ENCODE measurements at regions not wholly inside any gene's neighbourhood (a gene's known extent, or its start where the extent isn't known, plus 50 kb on each side); places are given as distances from the start of the nearest gene placed in this dataset.
"Not testable (repeated sequence)": the region's sequence is repeated elsewhere in the genome, so short reads cannot be mapped to it uniquely, and the experiment has no call there.

DNA sequence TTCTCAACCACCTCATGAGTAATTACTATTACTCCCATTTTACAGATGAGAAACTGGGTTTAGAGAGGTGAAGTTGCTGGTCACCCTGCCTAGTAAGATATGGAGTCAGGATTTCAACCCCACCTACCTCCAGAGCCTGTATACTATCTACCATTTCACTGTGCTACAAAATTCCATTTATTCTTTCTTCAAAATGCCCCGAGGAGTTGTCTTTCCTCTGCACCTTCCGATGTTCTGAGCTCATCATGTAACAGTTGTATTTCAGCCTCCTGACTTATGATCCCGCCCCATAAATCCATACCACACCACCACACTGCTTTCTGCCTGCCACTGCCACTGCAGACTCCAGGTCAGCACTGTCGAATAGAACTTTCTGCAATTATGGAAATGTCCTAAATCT, 71.3 kb upstream of the SLC25A36 start:
- no peak for TF ChIP-seq CTCF (conservative IDR thresholded peaks at IDR 0.05; ENCODE audit: low read length)
- DNase-seq (ENCODE audit: low read depth) = no peak
- H3K4me3 ChIP-seq (ENCODE audit: low read length) = no peak overlapping the region

DNA sequence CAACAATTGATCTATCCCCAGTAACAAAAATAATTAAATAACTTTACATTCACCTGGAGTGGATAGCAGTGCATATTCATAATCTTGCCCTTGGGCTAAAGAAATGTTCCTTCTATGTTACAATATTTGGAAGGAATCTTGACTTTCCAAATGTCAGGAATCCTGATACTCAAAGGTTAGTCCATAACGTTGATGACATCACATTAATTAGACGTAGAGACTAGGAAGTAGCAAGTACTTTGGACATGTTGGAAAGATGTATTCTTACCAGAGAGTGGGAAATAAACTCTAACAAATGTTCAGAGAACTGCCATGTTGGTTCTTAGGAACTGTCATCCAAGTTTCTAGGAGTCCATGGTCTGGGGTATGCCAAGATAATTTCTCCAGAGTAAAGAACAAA, 70.6 kb upstream of the SLC25A36 start:
- H3K4me3 ChIP-seq (ENCODE audit: low read length) = no peak overlapping the region
- no peak for TF ChIP-seq CTCF (conservative IDR thresholded peaks at IDR 0.05; ENCODE audit: low read length)
- DNase-seq (ENCODE audit: low read depth) = no peak

- not testable (repeated sequence) for H3K4me3 ChIP-seq (ENCODE audit: low read length); DNase-seq (ENCODE audit: low read depth)
These were observed 69.5 kb upstream of the SLC25A36 start for GRCh38 chr3:140872165-140872564.

- H3K4me3 ChIP-seq (ENCODE audit: low read length) = no peak overlapping the region
- no peak for TF ChIP-seq CTCF (conservative IDR thresholded peaks at IDR 0.05; ENCODE audit: low read length)
- DNase-seq (ENCODE audit: low read depth) = no peak
These were observed 58.1 kb upstream of the SLC25A36 start for GRCh38 chr3:140883428-140884040.

- not testable (repeated sequence) for H3K4me3 ChIP-seq (ENCODE audit: low read length); DNase-seq (ENCODE audit: low read depth)
These were observed 55.9 kb upstream of the SLC25A36 start for GRCh38 chr3:140885697-140886096.
